OCI-LY3 (cell line): ENCODE measurements at regions not wholly inside any gene's neighbourhood (a gene's known extent, or its start where the extent isn't known, plus 50 kb on each side); places are given as distances from the start of the nearest gene placed in this dataset.

Experiments
- EZH2phosphoT487 ChIP-seq: fragments of 200-600 bp; shearing (Covaris generic); IDR thresholded peaks from 2 replicates; pipeline ENCODE4 v1.6.1; 2018; ENCODE audit warnings: antibody characterized with exemption, mixed run types, low read depth
- TF ChIP-seq, protein P1 (sequence below): fragments of 200-600, 300-600 bp; sonication (generic); IDR thresholded peaks from 2 replicates; pipeline ENCODE4 v1.5.1; 2014; ENCODE audit warnings: antibody characterized with exemption, low read length, low read depth

DNA sequence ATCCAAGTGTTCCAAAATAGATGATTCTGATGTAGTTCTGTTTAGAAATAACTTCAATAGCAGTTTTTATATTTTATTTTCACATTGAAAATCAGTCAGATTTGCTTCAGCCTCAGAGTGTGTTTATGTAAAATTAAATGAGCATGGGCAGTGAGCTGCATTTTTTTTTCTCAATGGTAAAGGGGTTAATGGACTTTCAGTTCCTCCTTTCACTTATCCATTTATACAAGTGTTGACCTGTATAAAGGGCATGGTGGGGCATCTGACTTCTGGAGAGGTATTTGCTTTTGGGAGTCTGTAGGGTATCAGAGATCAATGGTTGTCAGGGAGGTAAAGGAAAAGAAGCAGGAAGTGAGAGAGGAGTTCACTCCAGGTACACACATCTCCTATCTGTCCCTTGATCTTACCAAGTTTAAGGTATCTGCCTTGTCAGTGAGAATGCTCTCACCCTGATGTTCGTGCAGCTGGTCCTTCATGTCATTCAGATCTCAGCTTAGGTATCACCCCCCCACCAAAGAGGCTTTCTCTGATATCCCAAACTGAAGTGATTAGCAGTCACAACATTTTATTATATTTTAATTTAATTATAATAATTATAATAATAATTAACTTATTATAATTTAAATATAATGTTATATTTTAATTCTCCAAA is 181.6 kb upstream of the LMNTD1 start:
- no peak for TF ChIP-seq EZH2phosphoT487
- TF ChIP-seq, protein P1, sequence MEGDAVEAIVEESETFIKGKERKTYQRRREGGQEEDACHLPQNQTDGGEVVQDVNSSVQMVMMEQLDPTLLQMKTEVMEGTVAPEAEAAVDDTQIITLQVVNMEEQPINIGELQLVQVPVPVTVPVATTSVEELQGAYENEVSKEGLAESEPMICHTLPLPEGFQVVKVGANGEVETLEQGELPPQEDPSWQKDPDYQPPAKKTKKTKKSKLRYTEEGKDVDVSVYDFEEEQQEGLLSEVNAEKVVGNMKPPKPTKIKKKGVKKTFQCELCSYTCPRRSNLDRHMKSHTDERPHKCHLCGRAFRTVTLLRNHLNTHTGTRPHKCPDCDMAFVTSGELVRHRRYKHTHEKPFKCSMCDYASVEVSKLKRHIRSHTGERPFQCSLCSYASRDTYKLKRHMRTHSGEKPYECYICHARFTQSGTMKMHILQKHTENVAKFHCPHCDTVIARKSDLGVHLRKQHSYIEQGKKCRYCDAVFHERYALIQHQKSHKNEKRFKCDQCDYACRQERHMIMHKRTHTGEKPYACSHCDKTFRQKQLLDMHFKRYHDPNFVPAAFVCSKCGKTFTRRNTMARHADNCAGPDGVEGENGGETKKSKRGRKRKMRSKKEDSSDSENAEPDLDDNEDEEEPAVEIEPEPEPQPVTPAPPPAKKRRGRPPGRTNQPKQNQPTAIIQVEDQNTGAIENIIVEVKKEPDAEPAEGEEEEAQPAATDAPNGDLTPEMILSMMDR = no peak
